ENCODE measurements at regions not wholly inside any gene's neighbourhood (a gene's known extent, or its start where the extent isn't known, plus 50 kb on each side); places are given as distances from the start of the nearest gene placed in this dataset.
"Not testable (repeated sequence)": the region's sequence is repeated elsewhere in the genome, so short reads cannot be mapped to it uniquely, and the experiment has no call there.

- DNase-seq, result no peak
Measured at GRCh38 chr5:71771191-71771590, 52.1 kb downstream of the CARTPT start.

GRCh38 chr5:71778678-71779276 lies 59.7 kb downstream of the CARTPT start:
- peak; percentile 14 to 70 for DNase-seq

- no peak for DNase-seq
Measured at GRCh38 chr5:71780597-71780996, 61.5 kb downstream of the CARTPT start.

GRCh38 chr5:71782393-71782770 lies 63.3 kb downstream of the CARTPT start:
- no peak for DNase-seq

GRCh38 chr5:71782771-71783770 lies 64.0 kb downstream of the CARTPT start:
- DNase-seq, result peak; percentile 80 to 91

GRCh38 chr5:71783891-71784290 lies 64.8 kb downstream of the CARTPT start:
- DNase-seq, result no peak

- no peak for DNase-seq
Measured at GRCh38 chr5:71786337-71787055, 67.4 kb downstream of the CARTPT start.

- DNase-seq, result no peak
Measured at GRCh38 chr5:71788794-71789193, 69.7 kb downstream of the CARTPT start.

GRCh38 chr5:71789746-71790145 lies 70.7 kb downstream of the CARTPT start:
- DNase-seq, result no peak

GRCh38 chr5:71790433-71790832 lies 71.4 kb downstream of the CARTPT start:
- DNase-seq, result peak; percentile 93 to 99

- DNase-seq, result not testable (repeated sequence)
Measured at GRCh38 chr5:71792041-71792440, 73.0 kb downstream of the CARTPT start.

- DNase-seq, result no peak
Measured at GRCh38 chr5:71794061-71794695, 75.1 kb downstream of the CARTPT start.

- no peak for DNase-seq
Measured at GRCh38 chr5:71802673-71803072, 83.6 kb downstream of the CARTPT start.

- DNase-seq, result no peak
Measured at GRCh38 chr5:71806711-71807110, 87.6 kb downstream of the CARTPT start.

GRCh38 chr5:71807909-71808308 lies 88.8 kb downstream of the CARTPT start:
- DNase-seq, result no peak

- no peak for DNase-seq
Measured at GRCh38 chr5:71809446-71809845, 90.4 kb downstream of the CARTPT start.

- DNase-seq, result no peak
Measured at GRCh38 chr5:71810023-71810422, 90.9 kb downstream of the CARTPT start.

- DNase-seq, result no peak
Measured at GRCh38 chr5:71810471-71811195, 91.6 kb downstream of the CARTPT start.

GRCh38 chr5:71811779-71812178 lies 92.7 kb downstream of the CARTPT start:
- DNase-seq, result no peak

- no peak for DNase-seq
Measured at GRCh38 chr5:71816307-71816706, 97.2 kb downstream of the CARTPT start.

- DNase-seq, result no peak
Measured at GRCh38 chr5:71817891-71818290, 98.8 kb downstream of the CARTPT start.

GRCh38 chr5:71821029-71821428 lies 102.0 kb downstream of the CARTPT start:
- DNase-seq, result no peak

Data from NCI-H524 (cell line).